GM12872 (cell line): ENCODE measurements at regions not wholly inside any gene's neighbourhood (a gene's known extent, or its start where the extent isn't known, plus 50 kb on each side); places are given as distances from the start of the nearest gene placed in this dataset.

Experiments used
- TF ChIP-seq, protein P1 (sequence below): IDR thresholded peaks from 3 replicates; pipeline ENCODE4 v1.5.1; 2011; ENCODE audit warnings: low read depth, mild to moderate bottlenecking, low read length, moderate library complexity; ENCODE audit not compliant: insufficient read depth

GRCh38 chr13:53249236-53249635 lies 220.6 kb downstream of the OLFM4 start:
- TF ChIP-seq, protein P1, sequence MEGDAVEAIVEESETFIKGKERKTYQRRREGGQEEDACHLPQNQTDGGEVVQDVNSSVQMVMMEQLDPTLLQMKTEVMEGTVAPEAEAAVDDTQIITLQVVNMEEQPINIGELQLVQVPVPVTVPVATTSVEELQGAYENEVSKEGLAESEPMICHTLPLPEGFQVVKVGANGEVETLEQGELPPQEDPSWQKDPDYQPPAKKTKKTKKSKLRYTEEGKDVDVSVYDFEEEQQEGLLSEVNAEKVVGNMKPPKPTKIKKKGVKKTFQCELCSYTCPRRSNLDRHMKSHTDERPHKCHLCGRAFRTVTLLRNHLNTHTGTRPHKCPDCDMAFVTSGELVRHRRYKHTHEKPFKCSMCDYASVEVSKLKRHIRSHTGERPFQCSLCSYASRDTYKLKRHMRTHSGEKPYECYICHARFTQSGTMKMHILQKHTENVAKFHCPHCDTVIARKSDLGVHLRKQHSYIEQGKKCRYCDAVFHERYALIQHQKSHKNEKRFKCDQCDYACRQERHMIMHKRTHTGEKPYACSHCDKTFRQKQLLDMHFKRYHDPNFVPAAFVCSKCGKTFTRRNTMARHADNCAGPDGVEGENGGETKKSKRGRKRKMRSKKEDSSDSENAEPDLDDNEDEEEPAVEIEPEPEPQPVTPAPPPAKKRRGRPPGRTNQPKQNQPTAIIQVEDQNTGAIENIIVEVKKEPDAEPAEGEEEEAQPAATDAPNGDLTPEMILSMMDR: no peak

DNA sequence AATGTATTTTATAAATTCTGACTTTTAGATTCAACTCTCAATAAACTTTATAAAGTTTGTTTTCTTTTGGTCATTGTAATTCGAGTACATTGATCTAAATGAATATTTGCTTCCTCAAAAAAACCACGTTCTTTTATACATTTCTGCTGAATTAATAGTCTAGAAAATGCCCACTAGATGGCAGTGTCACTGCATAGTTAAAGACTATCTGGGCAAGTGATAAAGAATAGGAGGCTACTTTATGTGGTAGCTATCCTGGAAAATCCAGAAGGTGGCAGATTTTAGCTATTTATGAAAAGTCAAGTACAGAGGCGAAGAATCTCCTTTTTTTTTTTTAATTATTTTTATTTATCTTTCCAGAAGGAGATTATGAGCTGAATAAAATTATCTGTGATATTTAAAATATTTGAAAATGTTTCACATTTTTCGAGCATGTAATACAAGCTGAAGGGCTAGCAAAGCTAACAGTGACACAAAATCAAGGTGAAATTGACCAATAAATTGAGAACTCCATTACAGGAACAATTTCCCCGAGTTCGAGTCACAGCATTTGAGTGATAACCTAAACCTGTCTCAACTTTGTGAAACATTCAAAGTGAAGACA lies 221.8 kb downstream of the OLFM4 start:
- TF ChIP-seq, protein P1: peak; percentile 48; the same call in 2 of the 3 replicates

GRCh38 chr13:53250977-53251376 lies 222.4 kb downstream of the OLFM4 start:
- TF ChIP-seq, protein P1: no peak

GRCh38 chr13:53254500-53254899 lies 225.9 kb downstream of the OLFM4 start:
- TF ChIP-seq, protein P1: no peak

- TF ChIP-seq, protein P1: no peak
These were observed 227.2 kb downstream of the OLFM4 start for GRCh38 chr13:53255795-53256194.

- TF ChIP-seq, protein P1: no peak
These were observed 232.0 kb downstream of the OLFM4 start for GRCh38 chr13:53260594-53260993.

- TF ChIP-seq, protein P1: no peak
These were observed 236.3 kb downstream of the OLFM4 start for GRCh38 chr13:53264751-53265385.
